ENCODE measurements at regions not wholly inside any gene's neighbourhood (a gene's known extent, or its start where the extent isn't known, plus 50 kb on each side); places are given as distances from the start of the nearest gene placed in this dataset.

GRCh38 chr15:35783203-35783602 lies 237.2 kb upstream of the DPH6 start:
- no peak overlapping the region for H3K23ac ChIP-seq (ENCODE audit: low read depth, low read length)
- H3K4me1 ChIP-seq (ENCODE audit: control insufficient read depth, insufficient read depth, low read length): no peaks in the 10 kb centered on the region
- no peaks in the 10 kb centered on the region; the same call in 1 of the 2 replicates for H3K27me3 ChIP-seq (ENCODE audit: control insufficient read depth, insufficient read depth, low read length)
- no peak for DNase-seq
- TF ChIP-seq ELK1 (IDR thresholded peaks at IDR 0.05; ENCODE audit: borderline replicate concordance, low read depth, low read length) (no peak), CTCF (conservative IDR thresholded peaks at IDR 0.05; ENCODE audit: low read depth, low read length) (no peak), CEBPB (IDR thresholded peaks at IDR 0.05; ENCODE audit: low read depth, low read length) (no peak), FOS (IDR thresholded peaks at IDR 0.05; ENCODE audit: low read depth, low read length) (no peak), RCOR1 (IDR thresholded peaks at IDR 0.05; ENCODE audit: insufficient replicate concordance, low read length) (no peak), BHLHE40 (IDR thresholded peaks at IDR 0.05; ENCODE audit: low read depth, low read length) (no peak), NFE2L2 (IDR thresholded peaks at IDR 0.05; ENCODE audit: low read depth, low read length) (no peak), USF2 (IDR thresholded peaks at IDR 0.05; ENCODE audit: low read depth, low read length) (no peak), RAD21 (IDR thresholded peaks at IDR 0.05; ENCODE audit: low read length) (no peak), MAZ (IDR thresholded peaks at IDR 0.05; ENCODE audit: borderline replicate concordance, low read depth, low read length) (no peak), CHD1 (IDR thresholded peaks at IDR 0.05; ENCODE audit: low read depth, low read length) (no peak), POLR2A (IDR thresholded peaks at IDR 0.05; ENCODE audit: low read depth, low read length) (no peak), MXI1 (IDR thresholded peaks at IDR 0.05; ENCODE audit: borderline replicate concordance, low read depth, low read length) (no peak), SMC3 (IDR thresholded peaks at IDR 0.05; ENCODE audit: low read depth, low read length) (no peak), RFX5 (IDR thresholded peaks at IDR 0.05; ENCODE audit: low read depth, low read length) (no peak), MAFK (IDR thresholded peaks at IDR 0.05; ENCODE audit: low read depth, low read length) (no peak)
- ATAC-seq (ENCODE audit: low read depth): no peak
- H3K9me1 ChIP-seq (ENCODE audit: insufficient read depth, low read length): peaks cover 2% of the 10 kb centered on the region; the same call in 1 of the 2 replicates
- H2BK120ac ChIP-seq (ENCODE audit: low read depth, low read length): no peak overlapping the region
- ChIA-PET POLR2A (ENCODE audit: unreplicated experiment) (no interaction called here), CTCF (interaction anchor here (1.1 kb wide), 1 partner anchor 97 kb away, joined by 3 read pairs; no protein-coding TSS in a partner anchor)
- BruUV-seq (replicated peaks): no TSS peak
- in situ Hi-C loops (cut with MboI; ENCODE audit: low sequenced_read_pairs): no loop called here
- no peak overlapping the region for H2BK5ac ChIP-seq (ENCODE audit: low read depth, low read length, poor library complexity, severe bottlenecking)
- no peak overlapping the region for H3K27ac ChIP-seq (ENCODE audit: insufficient read depth, low read length)
- H2AFZ ChIP-seq (replicated peaks; ENCODE audit: low read length, poor library complexity): no peak overlapping the region
- no peak overlapping the region for H3K4me2 ChIP-seq (ENCODE audit: low read depth, low read length)
- no peak overlapping the region for H4K5ac ChIP-seq (ENCODE audit: low read depth, low read length)
- H3K9me3 ChIP-seq (ENCODE audit: control insufficient read depth, insufficient read depth, low read length): no peaks in the 10 kb centered on the region
- dilution Hi-C loops (cut with HindIII; ENCODE audit: low sequenced_read_pairs, unreplicated experiment): no loop called here
- no peak overlapping the region for H2BK20ac ChIP-seq (ENCODE audit: low read depth, low read length)
- H4K20me1 ChIP-seq (ENCODE audit: insufficient read depth, low read length): no peaks in the 10 kb centered on the region
- H3K4me3 ChIP-seq (ENCODE audit: insufficient read depth, low read depth, low read length): no peak overlapping the region
- no peak overlapping the region for H2AK9ac ChIP-seq (replicated peaks; ENCODE audit: low read depth, low read length, poor library complexity)
- intact Hi-C loops (cut with micrococcal nuclease): no loop called here
- H3K56ac ChIP-seq (ENCODE audit: extremely low read depth, insufficient read depth, low read length): no peak overlapping the region
- H3K4ac ChIP-seq (ENCODE audit: low read depth, low read length): no peak overlapping the region
- no peak overlapping the region for H4K8ac ChIP-seq (ENCODE audit: low read depth in 2 of 2, low read length in 2 of 2)
- no peaks in the 10 kb centered on the region for H3K36me3 ChIP-seq (ENCODE audit: control insufficient read depth, insufficient read depth, low read length)
- H3K79me1 ChIP-seq (ENCODE audit: low read depth in 1 of 2, low read length in 2 of 2): no peaks in the 10 kb centered on the region
- no peak overlapping the region for H3K18ac ChIP-seq (ENCODE audit: low read depth, low read length)
- no peak overlapping the region for H3K9ac ChIP-seq (ENCODE audit: low read depth, low read length)
- H3K14ac ChIP-seq (replicated peaks; ENCODE audit: low read depth, low read length): no peak overlapping the region
- H2BK15ac ChIP-seq (ENCODE audit: low read depth, low read length): no peak overlapping the region
- H4K91ac ChIP-seq (ENCODE audit: insufficient read depth, low read depth, low read length): no peak overlapping the region
- no peak overlapping the region for H2AK5ac ChIP-seq (ENCODE audit: low read depth, low read length)

All from IMR-90 (cell line).